DOHH2 (cell line): ENCODE measurements at regions not wholly inside any gene's neighbourhood (a gene's known extent, or its start where the extent isn't known, plus 50 kb on each side); places are given as distances from the start of the nearest gene placed in this dataset.

Experiments used
- H3F3A ChIP-seq: fragments of 200-600 bp; sonication (generic), shearing (Covaris generic); 2 replicates; pipeline ENCODE4 v1.6.0; 2016; ENCODE audit warnings: antibody characterized with exemption, mild to moderate bottlenecking; ENCODE audit not compliant: control insufficient read depth, insufficient read depth
- H3K27ac ChIP-seq: fragments of 200-600 bp; sonication (generic); 2 replicates; pipeline ENCODE4 v1.5.1; 2014; ENCODE audit warnings: low read depth, mild to moderate bottlenecking, low read length, moderate library complexity
- H3K27me3 ChIP-seq: fragments of 200-600 bp; sonication (generic); 2 replicates; pipeline ENCODE4 v1.6.1; 2014; ENCODE audit warnings: mild to moderate bottlenecking, low read length, mixed read lengths; ENCODE audit not compliant: control insufficient read depth
- H3K36me3 ChIP-seq: fragments of 200-600 bp; sonication (generic); 2 replicates; pipeline ENCODE4 v1.6.1; 2014; ENCODE audit warnings: mild to moderate bottlenecking, low read length, moderate library complexity, mixed read lengths; ENCODE audit not compliant: control insufficient read depth
- H3K4me1 ChIP-seq: fragments of 200-600 bp; sonication (generic); 2 replicates; pipeline ENCODE4 v1.6.1; 2014; ENCODE audit warnings: mild to moderate bottlenecking, low read length, mixed read lengths; ENCODE audit not compliant: control insufficient read depth
- H3K4me2 ChIP-seq: fragments of 200-600 bp; sonication (generic); 2 replicates; pipeline ENCODE4 v1.6.0; 2014; ENCODE audit warnings: mild to moderate bottlenecking, low read length, moderate library complexity
- H3K4me3 ChIP-seq: fragments of 200-600 bp; sonication (generic); 2 replicates; pipeline ENCODE4 v1.5.1; 2014; ENCODE audit warnings: mild to moderate bottlenecking, low read length, mixed read lengths
- H3K79me2 ChIP-seq: fragments of 200-600 bp; sonication (generic); 2 replicates; pipeline ENCODE4 v1.6.1; 2014; ENCODE audit warnings: mild to moderate bottlenecking, low read length, mixed read lengths; ENCODE audit not compliant: control insufficient read depth
- H3K9me2 ChIP-seq: fragments of 200-600 bp; sonication (generic); replicated peaks from 2 replicates; pipeline ENCODE4 v1.6.1; 2014; ENCODE audit warnings: mild to moderate bottlenecking, low read length, mixed read lengths; ENCODE audit not compliant: control insufficient read depth
- H3K9me3 ChIP-seq: fragments of 200-600 bp; sonication (generic); 2 replicates; pipeline ENCODE4 v1.6.1; 2014; ENCODE audit warnings: antibody characterized with exemption, low read length, mixed read lengths; ENCODE audit not compliant: control insufficient read depth, insufficient read depth
- H4K20me1 ChIP-seq: fragments of 200-600 bp; sonication (generic); 2 replicates; pipeline ENCODE4 v1.6.0; 2014; ENCODE audit warnings: low read depth, mild to moderate bottlenecking, antibody characterized with exemption, low read length, moderate library complexity; ENCODE audit not compliant: control insufficient read depth, insufficient read depth
- EZH2phosphoT487 ChIP-seq: fragments of 200-600 bp; sonication (generic); IDR thresholded peaks from 2 replicates; pipeline ENCODE4 v1.6.1; 2017; ENCODE audit warnings: borderline replicate concordance, mild to moderate bottlenecking, antibody characterized with exemption, low read length, moderate library complexity, mixed read lengths
- TF ChIP-seq, protein P1 (sequence below): fragments of 200-600 bp; sonication (generic); IDR thresholded peaks from one replicate; pipeline ENCODE4 v1.5.1; 2014; ENCODE audit warnings: antibody characterized with exemption, mild to moderate bottlenecking, low read depth, low read length; ENCODE audit not compliant: poor library complexity, severe bottlenecking

DNA sequence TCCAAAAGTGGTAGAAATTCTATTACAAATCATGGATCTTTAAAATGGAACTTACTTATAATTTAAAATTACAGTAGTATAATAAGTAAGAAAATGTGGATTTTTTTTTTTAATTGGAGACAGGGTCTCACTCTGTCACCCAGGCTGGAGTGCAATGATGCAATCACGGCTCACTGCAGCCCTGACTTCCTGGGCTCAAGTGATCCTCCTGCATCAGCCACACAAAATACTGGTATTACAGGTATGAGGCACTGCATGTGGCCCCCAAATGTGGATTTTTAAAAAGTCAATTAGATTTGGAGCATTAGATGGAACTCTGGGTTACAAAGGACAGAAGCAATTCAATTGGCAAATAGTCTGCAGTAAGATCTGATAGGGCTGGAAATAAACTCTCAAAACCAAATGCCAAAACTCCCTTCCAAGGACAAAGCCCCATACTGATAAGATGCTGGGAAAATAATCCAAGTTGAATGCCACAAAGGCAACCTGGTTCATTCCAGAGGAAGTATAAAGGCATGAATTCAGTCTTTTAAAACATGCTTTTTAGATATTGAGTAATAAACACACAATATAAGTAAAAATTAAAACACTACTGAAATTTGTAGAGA is 294.2 kb downstream of the ZNF248 start:
- no peak for TF ChIP-seq EZH2phosphoT487
- TF ChIP-seq, protein P1, sequence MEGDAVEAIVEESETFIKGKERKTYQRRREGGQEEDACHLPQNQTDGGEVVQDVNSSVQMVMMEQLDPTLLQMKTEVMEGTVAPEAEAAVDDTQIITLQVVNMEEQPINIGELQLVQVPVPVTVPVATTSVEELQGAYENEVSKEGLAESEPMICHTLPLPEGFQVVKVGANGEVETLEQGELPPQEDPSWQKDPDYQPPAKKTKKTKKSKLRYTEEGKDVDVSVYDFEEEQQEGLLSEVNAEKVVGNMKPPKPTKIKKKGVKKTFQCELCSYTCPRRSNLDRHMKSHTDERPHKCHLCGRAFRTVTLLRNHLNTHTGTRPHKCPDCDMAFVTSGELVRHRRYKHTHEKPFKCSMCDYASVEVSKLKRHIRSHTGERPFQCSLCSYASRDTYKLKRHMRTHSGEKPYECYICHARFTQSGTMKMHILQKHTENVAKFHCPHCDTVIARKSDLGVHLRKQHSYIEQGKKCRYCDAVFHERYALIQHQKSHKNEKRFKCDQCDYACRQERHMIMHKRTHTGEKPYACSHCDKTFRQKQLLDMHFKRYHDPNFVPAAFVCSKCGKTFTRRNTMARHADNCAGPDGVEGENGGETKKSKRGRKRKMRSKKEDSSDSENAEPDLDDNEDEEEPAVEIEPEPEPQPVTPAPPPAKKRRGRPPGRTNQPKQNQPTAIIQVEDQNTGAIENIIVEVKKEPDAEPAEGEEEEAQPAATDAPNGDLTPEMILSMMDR = no peak
- H4K20me1 ChIP-seq = no peaks in the 10 kb centered on the region
- H3K9me2 ChIP-seq = no peaks in the 10 kb centered on the region
- no peak overlapping the region for H3K4me3 ChIP-seq
- H3K4me1 ChIP-seq = no peaks in the 10 kb centered on the region
- no peaks in the 10 kb centered on the region for H3K9me3 ChIP-seq
- no peak overlapping the region for H3K27ac ChIP-seq
- no peaks in the 10 kb centered on the region for H3K79me2 ChIP-seq
- H3K27me3 ChIP-seq = no peaks in the 10 kb centered on the region
- H3F3A ChIP-seq = no peaks in the 10 kb centered on the region
- no peaks in the 10 kb centered on the region for H3K36me3 ChIP-seq
- no peak overlapping the region for H3K4me2 ChIP-seq

DNA sequence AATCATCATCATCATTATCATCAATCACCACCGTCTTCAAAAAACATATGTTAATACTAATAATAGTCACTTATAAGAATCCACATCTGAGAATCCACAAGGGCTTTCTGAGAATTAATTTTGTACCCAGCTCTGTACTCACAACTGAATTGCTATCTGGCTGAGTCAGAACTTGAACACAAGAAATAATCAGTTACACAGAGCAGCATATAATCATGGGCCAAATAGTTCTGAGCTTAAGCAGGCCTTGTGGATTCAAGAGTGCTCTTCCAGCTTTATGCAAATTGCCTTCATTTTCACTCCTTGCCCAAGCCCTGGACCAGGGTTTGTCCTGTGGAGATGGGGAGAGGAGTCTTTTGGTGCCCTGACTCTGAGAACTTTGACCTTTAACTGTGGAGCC is 304.5 kb downstream of the ZNF248 start:
- Histone ChIP-seq H3K27me3 (no peaks in the 10 kb centered on the region), H3K4me3 (no peak overlapping the region), H3K9me3 (no peaks in the 10 kb centered on the region; the same call in 1 of the 2 replicates), H4K20me1 (no peaks in the 10 kb centered on the region), H3K4me1 (no peaks in the 10 kb centered on the region), H3K9me2 (no peaks in the 10 kb centered on the region), H3K27ac (no peak overlapping the region), H3F3A (no peaks in the 10 kb centered on the region), H3K79me2 (no peaks in the 10 kb centered on the region), H3K36me3 (no peaks in the 10 kb centered on the region), H3K4me2 (no peak overlapping the region)
- TF ChIP-seq EZH2phosphoT487 = no peak
- TF ChIP-seq, protein P1 = no peak

DNA sequence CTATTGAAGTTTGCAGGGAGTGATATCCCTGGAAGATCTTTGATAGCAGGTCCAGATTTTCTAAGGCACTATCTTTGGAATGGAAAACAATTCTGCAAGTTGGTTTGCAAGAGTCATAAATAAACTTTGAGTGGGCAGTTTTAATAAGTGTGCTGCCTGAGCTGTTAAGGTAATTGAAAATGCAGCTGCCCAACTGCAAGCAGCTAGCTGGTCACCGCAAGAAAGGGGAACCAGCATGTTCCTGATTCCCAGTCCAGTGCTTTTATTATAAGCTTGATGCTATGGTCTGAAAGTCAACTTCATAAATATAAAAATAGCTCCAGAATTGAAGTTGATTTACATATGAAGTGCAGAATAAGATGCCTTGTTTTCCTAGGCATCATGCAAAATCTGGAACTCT is 308.4 kb downstream of the ZNF248 start:
- no peaks in the 10 kb centered on the region for H3K27me3 ChIP-seq
- no peak overlapping the region for H3K4me3 ChIP-seq
- TF ChIP-seq, protein P1 = no peak
- no peak for TF ChIP-seq EZH2phosphoT487

More for the DNA sequence above, 308.4 kb downstream of the ZNF248 start:
- H3K79me2 ChIP-seq = no peaks in the 10 kb centered on the region
- H3K4me1 ChIP-seq = no peaks in the 10 kb centered on the region
- H3K36me3 ChIP-seq = no peaks in the 10 kb centered on the region
- no peak overlapping the region for H3K4me2 ChIP-seq
- no peaks in the 10 kb centered on the region for H3K9me2 ChIP-seq
- H3K27ac ChIP-seq = no peak overlapping the region
- no peaks in the 10 kb centered on the region for H4K20me1 ChIP-seq
- H3F3A ChIP-seq = no peaks in the 10 kb centered on the region
- no peaks in the 10 kb centered on the region; the same call in 1 of the 2 replicates for H3K9me3 ChIP-seq
